GM18868 (cell line): ENCODE measurements at regions not wholly inside any gene's neighbourhood (a gene's known extent, or its start where the extent isn't known, plus 50 kb on each side); places are given as distances from the start of the nearest gene placed in this dataset.
"Not testable (repeated sequence)": the region's sequence is repeated elsewhere in the genome, so short reads cannot be mapped to it uniquely, and the experiment has no call there.

Experiments used
- ATAC-seq: cut with Tn5 transposase; IDR thresholded peaks from one replicate; pipeline ENCODE4 v1.9.1; 2021; ENCODE audit warnings: mild to moderate bottlenecking, moderate library complexity; ENCODE audit not compliant: unreplicated experiment

DNA sequence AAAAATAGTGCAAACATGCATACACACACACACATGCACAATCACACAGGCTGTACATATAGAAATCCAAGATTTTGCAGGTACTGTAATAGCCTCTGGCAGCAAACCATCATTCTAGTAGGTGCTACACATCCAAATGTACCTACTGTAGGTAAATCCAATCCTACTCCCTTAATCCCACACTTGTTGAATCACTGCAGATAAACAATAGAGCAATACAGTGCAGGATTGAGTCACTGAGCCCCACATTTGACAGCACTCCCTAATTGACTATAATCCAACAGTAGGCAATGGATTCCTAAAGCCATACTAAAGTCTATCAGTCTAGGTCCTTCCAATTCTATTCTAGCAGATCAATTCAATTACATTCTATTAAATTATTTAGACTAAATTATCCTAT lies 1640.5 kb upstream of the CDH9 start:
- ATAC-seq, result no peak

DNA sequence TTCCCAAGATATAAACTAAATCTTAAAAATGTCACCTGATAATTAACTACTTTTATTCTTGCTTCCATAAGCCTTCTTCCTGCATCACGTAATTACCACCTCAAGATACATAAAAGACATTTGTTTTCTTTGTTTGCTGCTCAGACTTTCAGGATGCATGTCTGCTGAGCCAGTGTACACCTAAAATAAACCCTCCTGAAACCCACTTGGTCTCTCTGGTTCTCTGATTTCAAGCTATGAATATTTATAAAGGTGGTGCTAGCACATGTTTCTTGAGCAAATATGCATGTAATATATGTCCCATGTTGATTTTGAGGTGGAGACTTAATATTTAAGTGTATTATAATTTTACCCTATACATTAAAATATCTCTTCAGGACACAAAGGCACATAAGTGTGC lies 1627.7 kb upstream of the CDH9 start:
- ATAC-seq, result no peak

DNA sequence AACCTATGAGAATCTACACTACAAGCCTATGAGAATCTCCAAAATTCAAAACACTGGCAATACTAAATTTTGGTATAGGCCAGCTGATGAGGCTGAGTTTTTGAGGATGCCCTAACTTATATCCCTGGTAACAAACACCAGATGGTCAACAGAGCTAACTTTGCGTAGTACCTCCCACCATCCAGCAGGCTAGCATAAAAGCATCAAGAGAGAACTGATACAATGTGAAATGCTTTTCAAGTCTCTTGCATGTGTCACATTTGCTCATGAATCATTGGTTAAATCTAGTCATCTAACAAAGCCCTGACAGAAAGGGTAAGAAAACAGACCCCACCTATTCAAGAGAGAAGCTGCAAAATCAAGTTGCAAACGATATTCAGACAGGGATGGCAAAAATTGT lies 1609.7 kb upstream of the CDH9 start:
- ATAC-seq, result no peak

DNA sequence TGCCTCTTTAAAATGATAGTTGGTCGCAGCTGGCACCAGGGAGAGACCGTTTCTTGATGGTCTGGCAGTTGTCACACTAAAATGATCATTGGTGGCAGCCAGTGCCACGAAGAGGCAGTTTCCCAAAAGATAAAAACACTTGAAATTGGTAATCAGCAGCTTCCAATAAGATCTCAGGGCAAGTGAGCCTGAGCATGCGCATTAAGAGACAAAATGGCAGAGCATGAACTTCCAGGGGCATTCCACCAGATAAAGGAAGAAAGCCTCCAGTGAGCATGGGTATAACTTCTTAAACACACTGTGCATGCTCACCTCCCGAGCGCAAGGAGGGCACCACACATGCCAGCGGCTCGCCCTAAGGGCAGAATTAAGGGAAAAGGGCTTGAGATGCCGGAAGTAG lies 1594.2 kb upstream of the CDH9 start:
- no peak for ATAC-seq

DNA sequence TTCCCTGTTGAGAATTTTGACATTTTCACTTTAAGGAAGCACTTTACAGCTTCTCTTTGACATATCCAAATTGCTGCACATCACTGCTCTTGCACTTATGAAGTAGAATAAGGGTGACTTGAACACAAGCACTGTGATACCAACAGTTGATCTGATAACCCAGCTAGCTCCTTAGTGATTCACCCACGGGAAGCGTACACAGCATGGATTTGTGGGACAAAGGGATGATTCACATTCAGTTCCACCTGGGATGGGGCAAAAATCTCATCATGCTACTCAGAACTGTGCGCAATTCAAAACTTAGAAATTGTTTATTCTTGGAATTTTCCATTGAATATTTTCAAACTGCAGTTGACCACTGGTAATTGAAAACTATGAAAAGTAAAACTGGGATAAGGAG lies 1565.5 kb upstream of the CDH9 start:
- ATAC-seq, result no peak

DNA sequence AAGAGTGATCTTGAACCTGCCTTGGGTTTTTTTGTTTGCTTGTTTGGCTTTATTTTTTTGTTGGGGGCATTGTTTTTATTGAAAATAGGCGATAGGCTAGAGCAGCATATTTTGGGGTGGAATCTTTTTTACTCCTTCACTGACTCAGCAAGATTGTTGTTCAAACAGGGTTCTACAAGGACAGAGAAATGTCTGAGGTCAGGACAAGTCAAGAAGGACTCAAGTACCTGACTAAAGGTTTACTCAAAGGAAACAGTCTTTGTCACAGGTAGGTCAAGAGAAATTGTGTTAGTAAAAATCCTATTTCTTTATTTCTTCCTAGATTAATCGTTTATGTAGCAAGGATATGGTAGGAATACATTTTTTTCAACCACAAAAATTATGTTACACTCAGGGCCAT lies 1564.0 kb upstream of the CDH9 start:
- ATAC-seq, result no peak

DNA sequence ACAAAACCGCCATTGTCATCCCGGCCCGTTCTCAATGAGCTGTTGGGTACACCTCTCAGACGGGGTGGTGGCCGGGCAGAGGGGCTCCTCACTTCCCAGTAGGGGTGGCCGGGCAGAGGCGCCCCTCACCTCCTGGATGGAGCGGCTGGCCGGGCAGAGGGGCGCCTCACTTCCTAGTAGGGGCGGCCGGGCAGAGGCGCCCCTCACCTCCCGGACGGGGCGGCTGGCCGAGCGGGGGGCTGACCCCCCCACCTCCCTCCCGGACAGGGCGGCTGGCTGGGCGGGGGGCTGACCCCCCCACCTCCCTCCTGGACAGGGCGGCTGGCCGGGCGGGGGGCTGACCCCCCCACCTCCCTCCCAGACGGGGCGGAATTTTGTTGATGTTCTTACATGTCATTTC lies 1558.3 kb upstream of the CDH9 start:
- not testable (repeated sequence) for ATAC-seq

DNA sequence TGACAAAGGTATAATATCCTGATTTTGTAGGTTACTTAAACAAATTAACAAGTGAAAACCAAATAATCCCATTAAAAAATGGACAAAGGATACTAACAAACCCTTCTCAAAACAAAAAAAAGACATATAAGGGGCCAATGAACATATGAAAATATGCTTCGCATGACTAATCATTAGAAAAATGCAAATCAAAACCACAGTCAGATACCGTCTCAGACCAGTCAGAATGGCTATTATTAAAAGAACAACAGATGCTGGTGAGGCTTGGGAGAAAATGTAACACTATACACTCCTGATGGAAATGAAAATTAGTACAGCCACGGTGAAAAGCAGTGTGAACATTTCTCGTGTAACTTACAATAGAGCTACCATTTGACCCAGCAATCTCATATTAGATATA lies 1542.2 kb upstream of the CDH9 start:
- ATAC-seq, result no peak

DNA sequence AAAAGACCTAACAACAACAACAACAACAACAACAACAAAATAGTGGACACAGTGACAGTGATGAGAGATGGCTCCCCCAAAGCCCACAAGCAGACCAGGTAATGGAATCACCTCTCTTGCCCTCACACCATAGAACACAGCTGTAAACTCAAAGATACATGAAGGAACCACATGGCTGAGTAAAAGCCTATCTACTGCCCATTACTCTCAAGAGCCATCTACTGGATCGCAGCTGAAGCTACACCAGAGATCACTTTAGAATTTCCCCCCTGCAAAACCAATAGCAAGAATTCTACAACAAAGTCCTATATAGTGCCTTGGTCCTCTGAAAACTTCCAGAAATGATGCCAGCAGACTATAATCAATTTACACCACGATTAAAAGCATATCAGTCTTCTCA lies 1537.6 kb upstream of the CDH9 start:
- no peak for ATAC-seq

DNA sequence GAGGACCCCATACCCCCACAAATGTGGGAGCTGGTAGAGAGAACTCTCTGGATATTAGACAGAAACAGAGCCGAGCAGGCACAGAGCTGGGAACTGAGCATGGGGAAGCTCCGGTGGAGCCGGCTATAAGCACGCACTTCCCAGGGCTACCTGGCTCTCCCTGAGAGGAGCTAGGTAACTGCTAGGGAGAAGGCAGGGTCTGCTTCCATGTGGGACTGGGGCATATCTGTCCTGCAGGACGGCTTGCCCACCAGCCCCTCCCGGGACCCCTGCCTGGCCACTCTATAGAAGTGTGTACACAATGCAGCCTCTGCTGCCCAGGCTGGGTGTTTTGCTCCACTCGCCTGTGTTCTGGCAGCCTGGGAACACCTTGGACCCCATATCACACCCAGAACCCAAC lies 1537.0 kb upstream of the CDH9 start:
- no peak for ATAC-seq

DNA sequence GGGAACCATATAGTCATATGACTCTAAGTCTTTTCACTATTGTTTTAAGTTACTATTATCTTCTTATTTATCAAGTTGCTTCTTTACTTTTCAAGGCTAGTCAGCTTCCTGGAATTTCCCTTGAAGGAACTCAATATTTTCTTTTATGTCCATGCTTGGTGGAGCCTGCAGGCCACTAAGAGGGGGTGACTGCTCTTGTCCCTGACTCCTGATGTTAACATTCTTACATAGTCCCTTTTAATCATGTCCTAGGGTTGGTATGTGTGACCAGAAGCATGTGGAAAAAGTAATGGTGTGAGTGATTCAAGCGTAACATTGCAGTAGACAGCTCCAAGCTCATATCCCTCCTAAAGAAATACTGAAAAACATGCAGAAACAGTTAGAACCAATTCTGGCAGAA lies 1536.2 kb upstream of the CDH9 start:
- no peak for ATAC-seq

DNA sequence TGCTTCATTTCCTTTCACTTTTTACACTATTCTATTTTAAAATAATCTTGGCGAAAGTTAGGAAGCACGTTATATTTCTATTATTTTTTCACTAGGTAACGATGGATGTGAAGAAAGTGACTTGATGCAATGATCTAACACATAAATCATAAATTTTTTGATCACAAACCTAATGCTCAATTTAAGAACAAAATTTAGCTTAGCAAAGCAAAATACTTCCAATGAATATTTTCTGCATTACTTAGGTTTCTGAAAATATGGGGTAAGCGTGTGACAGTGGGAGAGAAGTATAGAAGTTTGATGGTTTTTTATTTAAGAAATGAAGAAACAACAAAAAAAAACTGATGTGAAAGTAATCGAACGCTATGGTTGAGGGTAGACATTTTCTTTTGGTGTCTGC lies 1528.7 kb upstream of the CDH9 start:
- no peak for ATAC-seq

DNA sequence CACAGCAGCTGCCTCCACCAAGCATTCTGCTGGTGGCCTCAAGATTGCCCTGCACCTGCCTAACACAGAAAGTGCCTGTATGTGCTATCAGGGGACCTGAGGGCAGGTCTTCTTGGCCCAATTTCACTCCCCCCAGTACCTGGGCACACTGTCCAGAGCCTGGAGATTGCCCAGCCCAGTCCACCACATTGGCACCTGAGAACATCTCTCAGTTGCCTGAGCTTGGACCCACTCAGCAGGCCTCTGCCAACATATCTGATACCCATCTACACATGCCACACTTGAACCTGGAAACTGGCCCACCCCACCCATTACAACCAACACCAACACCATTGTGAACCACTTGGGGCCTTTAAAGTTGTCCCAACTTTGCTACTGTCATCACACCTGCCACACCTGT lies 1523.1 kb upstream of the CDH9 start:
- ATAC-seq, result no peak

DNA sequence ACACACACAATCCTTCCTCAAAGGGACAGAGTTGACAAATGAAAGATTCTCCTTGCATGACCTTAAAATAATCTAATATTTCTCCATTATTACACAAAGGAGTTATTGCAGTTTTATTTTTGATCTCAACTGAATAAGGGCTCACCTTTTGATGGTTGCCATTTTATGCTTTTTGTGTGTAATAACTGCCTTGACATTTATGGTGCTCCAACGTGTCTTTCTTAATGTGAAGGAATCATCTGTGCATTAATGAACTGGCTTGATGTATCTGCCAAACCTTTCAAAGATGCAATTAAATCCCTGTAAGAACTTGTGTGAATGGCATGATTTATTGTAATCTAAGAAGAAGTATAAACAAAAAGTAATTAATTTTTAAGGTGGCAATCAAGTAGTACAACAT lies 1519.8 kb upstream of the CDH9 start:
- ATAC-seq, result no peak

DNA sequence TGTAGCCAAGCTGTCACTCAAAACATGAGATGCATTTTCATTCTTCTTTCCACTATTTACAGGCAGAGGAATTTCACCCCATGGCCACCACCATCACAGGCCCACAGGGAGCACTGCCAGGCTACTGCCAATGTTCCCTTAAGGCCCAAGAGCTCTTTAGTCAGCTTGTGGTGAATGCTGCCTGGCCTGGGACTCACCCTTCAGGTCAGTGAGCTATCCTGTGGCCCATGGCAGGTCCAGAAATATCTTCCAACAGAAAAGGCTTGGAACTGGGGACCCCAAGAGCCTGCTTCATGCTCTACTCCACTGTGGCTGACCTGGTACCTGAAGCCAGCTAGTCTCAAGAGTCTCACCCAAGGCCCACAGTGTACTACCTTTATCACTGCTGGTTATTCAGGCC lies 1518.7 kb upstream of the CDH9 start:
- no peak for ATAC-seq

DNA sequence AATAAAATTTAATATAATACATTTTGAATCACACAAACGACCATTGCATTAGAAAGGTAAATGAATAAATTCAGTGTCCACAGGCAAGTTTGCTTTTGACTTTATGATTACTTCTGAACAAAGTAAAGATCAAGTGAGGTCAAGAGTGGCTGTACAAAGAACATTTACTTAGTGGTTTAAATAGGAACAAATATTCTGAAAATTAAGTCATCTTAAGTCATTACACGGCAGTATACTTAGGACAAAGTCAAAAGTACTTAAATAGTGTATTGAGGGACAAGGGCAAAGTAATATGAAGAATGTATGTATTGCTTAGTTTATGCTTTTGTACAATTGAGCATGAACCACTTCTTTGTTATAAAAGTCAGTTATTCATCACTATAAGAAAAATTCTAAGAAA lies 1511.2 kb upstream of the CDH9 start:
- no peak for ATAC-seq

DNA sequence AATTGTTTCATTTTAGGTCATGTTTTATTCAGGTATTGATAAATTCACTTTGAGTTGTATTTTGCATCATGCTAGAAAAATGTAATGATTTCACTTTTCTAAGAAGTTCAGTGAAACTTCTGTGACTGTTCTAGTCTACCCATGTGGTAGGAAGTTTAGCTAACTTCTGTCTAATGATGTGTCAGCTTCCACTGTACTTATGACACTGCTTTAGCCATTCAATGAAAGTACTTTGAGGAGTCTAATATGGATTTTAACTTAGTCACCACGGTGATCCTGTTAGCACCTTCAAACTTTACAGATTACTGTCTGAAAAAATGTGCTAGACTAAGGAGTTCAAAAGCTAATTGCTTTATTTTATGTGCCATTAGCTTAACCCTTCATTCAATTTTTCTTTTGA lies 1510.5 kb upstream of the CDH9 start:
- no peak for ATAC-seq

DNA sequence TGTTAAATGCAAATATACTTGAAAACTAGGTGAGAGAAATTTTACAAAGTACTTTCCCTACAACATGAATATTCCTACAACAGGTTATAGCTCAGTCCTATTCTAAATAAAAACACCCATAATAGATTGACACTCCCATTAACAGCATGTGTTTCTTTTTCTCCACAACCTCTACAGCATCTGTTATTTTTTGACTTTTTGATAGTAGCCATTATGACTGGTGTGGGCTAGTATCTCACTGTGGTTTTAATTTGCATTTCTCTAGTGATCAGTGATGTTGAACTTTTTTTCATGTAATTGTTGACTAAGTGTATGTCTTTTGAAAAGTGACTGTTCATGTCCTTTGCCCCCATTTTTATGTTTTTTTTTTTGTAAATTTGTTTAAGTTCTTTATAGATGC lies 1506.1 kb upstream of the CDH9 start:
- no peak for ATAC-seq

DNA sequence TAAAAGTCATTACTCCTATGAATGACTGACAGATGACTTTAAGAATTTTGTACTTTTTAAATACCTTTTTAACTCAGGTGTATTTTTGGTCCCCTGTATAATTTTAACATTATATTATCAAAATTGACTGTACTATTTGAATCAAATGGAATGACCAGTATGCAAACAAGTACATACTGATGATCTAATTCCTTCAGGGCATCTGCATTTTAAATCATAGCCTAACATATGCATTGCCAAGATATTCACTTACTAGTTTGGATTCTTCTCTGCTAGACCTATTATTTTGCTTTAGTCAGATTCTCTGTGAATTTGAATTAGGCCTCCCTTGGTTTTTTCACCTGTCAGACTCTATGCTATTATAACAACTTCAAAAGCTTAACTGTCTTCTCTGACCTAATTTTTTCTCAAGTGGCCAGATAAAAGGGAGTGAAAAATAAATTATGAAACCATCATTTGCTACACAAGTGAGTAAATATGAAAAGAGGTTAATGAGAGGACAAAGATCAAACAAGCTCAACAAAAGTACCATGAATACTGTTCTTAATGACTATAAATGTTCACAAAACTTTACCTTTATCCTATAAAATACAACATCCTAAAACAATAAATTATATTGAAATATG lies 1505.2 kb upstream of the CDH9 start:
- ATAC-seq, result no peak

DNA sequence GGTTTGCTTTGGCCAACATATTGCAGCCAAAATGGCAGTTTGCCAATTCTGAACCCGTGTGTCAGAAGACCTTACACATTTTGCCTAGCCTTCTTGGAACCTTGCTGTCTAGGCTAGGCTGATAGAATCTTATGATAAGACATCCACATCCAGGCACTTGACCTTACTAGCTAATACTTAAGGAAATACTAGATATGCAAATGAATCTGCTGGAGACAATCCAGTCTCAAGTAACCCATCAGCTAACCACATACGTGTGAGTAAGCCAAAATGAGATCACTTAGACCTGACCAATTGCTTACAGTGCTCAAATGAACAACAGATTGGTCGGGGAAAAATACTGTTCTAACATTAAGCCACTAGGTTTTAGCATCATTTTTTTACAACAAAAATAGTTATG lies 1504.6 kb upstream of the CDH9 start:
- ATAC-seq, result no peak

DNA sequence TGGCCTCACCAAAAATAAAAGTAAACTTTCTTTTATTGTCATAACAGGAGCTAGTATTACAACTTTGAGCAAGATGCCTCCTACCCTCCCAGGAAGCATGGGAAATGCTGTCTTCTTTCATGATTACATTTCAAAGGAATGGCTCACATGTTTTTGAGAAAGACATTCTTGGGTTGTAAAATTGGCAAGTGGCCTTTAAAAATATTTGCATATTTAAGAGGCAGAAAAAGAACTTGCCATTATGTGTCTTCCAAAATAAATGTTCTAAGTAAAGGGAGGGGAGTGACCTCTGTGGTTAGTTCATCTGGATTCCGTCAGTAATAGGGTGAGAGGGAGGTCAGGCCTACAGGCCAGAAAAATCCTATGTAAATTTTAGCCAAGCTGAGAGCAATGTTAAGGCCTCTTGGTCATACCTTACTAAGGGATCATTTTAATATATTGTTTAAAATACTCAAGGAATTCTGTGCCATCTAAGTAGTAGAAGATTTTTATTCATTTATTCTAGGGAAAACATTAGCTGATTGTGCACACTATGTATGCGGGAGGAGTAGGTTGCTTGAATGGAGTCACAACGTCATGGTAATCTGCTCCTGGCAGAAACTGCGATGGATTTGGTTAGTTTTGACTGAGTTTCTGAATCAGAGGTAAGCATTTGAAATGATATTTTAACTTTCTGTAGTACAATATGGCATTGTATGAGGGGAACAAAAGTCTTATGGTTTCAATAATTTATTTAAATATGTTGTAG lies 1485.7 kb upstream of the CDH9 start:
- ATAC-seq, result no peak

DNA sequence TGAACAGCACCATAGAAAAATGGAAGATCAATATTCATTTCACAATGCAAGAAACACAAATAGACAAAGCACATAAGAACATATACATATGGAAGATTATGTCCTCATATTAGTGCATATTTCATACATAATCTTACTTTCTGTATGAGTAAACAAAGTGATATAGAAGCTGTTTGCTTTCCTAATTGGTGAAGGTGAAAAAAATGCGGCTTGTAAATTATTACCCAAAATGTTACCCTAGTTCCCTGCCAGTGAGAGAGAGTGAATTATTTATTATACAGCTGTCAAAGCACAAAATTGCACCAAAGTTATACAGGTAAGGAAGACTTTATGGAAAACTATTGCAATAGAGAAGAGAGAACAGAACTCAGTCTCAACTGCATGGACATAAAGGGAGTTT lies 1485.0 kb upstream of the CDH9 start:
- ATAC-seq, result no peak

DNA sequence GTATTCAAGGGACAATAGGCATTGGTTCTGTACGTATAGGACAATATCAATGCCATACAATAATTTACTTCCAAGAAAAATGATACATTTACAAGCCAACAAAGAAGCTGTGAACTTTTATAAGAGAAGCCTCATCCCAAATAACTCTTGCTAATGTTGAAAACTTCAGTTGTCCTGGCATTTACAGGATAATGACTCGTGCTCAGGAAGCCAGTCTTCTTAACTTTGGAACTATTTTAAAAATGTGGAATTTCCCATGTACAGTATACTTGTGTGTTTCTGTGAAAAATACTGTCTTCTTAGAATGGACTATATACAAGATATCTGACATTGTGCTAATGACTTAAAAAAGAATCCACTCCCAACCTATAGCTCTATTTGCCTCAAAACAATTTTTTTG lies 1479.3 kb upstream of the CDH9 start:
- no peak for ATAC-seq
